Liver (tissue), 3 donors: ENCODE measurements at regions not wholly inside any gene's neighbourhood (a gene's known extent, or its start where the extent isn't known, plus 50 kb on each side); places are given as distances from the start of the nearest gene placed in this dataset.

Experiments
- TAF1 ChIP-seq: conservative IDR thresholded peaks from 2 replicates; pipeline ENCODE4 v1.6.1; 2016; ENCODE audit warnings: antibody characterized with exemption, mild to moderate bottlenecking
- TF ChIP-seq, protein P1 (sequence below): fragments of 150-350 bp; IDR thresholded peaks from 2 replicates; pipeline ENCODE4 v1.5.1; 2017; ENCODE audit warnings: improper control_type of control experiment, low read depth, low read length; ENCODE audit not compliant: missing input control
- TF ChIP-seq, protein P2 (sequence below): IDR thresholded peaks from 2 replicates; pipeline ENCODE4 v1.6.1; 2016; ENCODE audit warnings: antibody characterized with exemption, mild to moderate bottlenecking
- donor health status: healthy.
- donor health status: healthy.

DNA sequence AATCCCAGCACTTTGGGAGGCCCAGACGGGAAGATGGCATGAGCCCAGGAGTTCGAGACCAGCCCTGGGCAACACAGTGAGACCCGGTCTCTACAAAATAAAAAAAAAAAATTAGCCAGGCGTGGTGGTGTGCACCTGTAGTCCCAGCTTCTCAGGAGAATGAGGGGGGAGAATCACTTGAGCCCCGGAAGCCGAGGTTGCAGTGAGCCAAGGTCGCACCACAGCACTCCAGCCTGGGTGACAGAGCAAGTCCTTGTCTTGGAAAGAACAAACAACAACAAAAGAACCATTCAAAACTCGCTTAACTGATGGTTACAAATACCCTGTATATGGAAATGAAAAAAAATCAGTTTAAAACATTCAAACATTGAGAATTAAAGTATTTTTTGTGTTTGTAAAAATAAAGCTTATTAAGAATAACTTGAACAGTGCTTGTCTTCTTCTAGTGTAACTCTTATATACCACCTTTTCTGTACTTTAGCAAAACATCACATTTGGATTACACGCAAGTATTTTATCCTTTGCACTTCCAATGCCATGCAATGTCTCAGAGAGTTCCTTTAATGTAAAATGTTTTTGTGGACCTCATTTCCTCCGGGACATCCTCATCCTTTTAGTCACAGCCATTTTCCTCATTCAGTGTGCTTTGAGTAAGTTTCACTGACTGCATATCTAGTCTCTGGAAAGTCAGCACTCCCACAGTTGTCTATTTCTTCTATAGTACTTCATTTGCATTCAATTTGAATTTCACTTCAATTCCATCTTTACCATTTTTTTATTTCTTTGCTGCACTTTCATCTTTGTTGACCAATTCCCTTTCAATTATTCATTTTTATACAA is 113.0 kb upstream of the GOLGA8J start:
- TF ChIP-seq, protein P1, sequence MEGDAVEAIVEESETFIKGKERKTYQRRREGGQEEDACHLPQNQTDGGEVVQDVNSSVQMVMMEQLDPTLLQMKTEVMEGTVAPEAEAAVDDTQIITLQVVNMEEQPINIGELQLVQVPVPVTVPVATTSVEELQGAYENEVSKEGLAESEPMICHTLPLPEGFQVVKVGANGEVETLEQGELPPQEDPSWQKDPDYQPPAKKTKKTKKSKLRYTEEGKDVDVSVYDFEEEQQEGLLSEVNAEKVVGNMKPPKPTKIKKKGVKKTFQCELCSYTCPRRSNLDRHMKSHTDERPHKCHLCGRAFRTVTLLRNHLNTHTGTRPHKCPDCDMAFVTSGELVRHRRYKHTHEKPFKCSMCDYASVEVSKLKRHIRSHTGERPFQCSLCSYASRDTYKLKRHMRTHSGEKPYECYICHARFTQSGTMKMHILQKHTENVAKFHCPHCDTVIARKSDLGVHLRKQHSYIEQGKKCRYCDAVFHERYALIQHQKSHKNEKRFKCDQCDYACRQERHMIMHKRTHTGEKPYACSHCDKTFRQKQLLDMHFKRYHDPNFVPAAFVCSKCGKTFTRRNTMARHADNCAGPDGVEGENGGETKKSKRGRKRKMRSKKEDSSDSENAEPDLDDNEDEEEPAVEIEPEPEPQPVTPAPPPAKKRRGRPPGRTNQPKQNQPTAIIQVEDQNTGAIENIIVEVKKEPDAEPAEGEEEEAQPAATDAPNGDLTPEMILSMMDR = no peak
- no peak for TF ChIP-seq TAF1
- TF ChIP-seq, protein P2, sequence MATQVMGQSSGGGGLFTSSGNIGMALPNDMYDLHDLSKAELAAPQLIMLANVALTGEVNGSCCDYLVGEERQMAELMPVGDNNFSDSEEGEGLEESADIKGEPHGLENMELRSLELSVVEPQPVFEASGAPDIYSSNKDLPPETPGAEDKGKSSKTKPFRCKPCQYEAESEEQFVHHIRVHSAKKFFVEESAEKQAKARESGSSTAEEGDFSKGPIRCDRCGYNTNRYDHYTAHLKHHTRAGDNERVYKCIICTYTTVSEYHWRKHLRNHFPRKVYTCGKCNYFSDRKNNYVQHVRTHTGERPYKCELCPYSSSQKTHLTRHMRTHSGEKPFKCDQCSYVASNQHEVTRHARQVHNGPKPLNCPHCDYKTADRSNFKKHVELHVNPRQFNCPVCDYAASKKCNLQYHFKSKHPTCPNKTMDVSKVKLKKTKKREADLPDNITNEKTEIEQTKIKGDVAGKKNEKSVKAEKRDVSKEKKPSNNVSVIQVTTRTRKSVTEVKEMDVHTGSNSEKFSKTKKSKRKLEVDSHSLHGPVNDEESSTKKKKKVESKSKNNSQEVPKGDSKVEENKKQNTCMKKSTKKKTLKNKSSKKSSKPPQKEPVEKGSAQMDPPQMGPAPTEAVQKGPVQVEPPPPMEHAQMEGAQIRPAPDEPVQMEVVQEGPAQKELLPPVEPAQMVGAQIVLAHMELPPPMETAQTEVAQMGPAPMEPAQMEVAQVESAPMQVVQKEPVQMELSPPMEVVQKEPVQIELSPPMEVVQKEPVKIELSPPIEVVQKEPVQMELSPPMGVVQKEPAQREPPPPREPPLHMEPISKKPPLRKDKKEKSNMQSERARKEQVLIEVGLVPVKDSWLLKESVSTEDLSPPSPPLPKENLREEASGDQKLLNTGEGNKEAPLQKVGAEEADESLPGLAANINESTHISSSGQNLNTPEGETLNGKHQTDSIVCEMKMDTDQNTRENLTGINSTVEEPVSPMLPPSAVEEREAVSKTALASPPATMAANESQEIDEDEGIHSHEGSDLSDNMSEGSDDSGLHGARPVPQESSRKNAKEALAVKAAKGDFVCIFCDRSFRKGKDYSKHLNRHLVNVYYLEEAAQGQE = no peak
